DMS53 treated with DMSO at 0.1 percent for 48 hours (cell line): ENCODE measurements at regions not wholly inside any gene's neighbourhood (a gene's known extent, or its start where the extent isn't known, plus 50 kb on each side); places are given as distances from the start of the nearest gene placed in this dataset.
"Not testable (repeated sequence)": the region's sequence is repeated elsewhere in the genome, so short reads cannot be mapped to it uniquely, and the experiment has no call there.

Experiments
- DNase-seq: peaks from one replicate; lab custom pipeline; 2025; ENCODE audit not compliant: unreplicated experiment; lab: John Stamatoyannopoulos, UW

GRCh38 chr12:89872922-89873630 lies 164.4 kb upstream of the ATP2B1 start:
- DNase-seq: no peak

GRCh38 chr12:89870413-89871184 lies 162.0 kb upstream of the ATP2B1 start:
- DNase-seq: no peak

- not testable (repeated sequence) for DNase-seq
Measured at GRCh38 chr12:89867611-89868010, 159.0 kb upstream of the ATP2B1 start.

GRCh38 chr12:89864411-89864810 lies 155.8 kb upstream of the ATP2B1 start:
- no peak for DNase-seq

- DNase-seq: no peak
Measured at GRCh38 chr12:89863968-89864367, 155.3 kb upstream of the ATP2B1 start.

GRCh38 chr12:89863493-89863938 lies 154.9 kb upstream of the ATP2B1 start:
- no peak for DNase-seq

GRCh38 chr12:89862511-89863445 lies 154.1 kb upstream of the ATP2B1 start:
- no peak for DNase-seq

- DNase-seq: no peak
Measured at GRCh38 chr12:89861086-89861485, 152.4 kb upstream of the ATP2B1 start.

- DNase-seq: no peak
Measured at GRCh38 chr12:89859508-89860220, 151.0 kb upstream of the ATP2B1 start.

GRCh38 chr12:89858718-89859117 lies 150.1 kb upstream of the ATP2B1 start:
- no peak for DNase-seq

- DNase-seq: no peak
Measured at GRCh38 chr12:89857652-89858274, 149.1 kb upstream of the ATP2B1 start.

GRCh38 chr12:89856431-89856830 lies 147.8 kb upstream of the ATP2B1 start:
- DNase-seq: no peak

- no peak for DNase-seq
Measured at GRCh38 chr12:89848732-89849131, 140.1 kb upstream of the ATP2B1 start.

- DNase-seq: no peak
Measured at GRCh38 chr12:89846473-89847055, 137.9 kb upstream of the ATP2B1 start.

- no peak for DNase-seq
Measured at GRCh38 chr12:89845767-89846166, 137.1 kb upstream of the ATP2B1 start.

- no peak for DNase-seq
Measured at GRCh38 chr12:89845366-89845765, 136.7 kb upstream of the ATP2B1 start.

- DNase-seq: no peak
Measured at GRCh38 chr12:89844539-89844938, 135.9 kb upstream of the ATP2B1 start.

GRCh38 chr12:89840162-89840922 lies 131.7 kb upstream of the ATP2B1 start:
- DNase-seq: peak; percentile 63

- DNase-seq: no peak
Measured at GRCh38 chr12:89839444-89839843, 130.8 kb upstream of the ATP2B1 start.
